ENCODE measurements at regions not wholly inside any gene's neighbourhood (a gene's known extent, or its start where the extent isn't known, plus 50 kb on each side); places are given as distances from the start of the nearest gene placed in this dataset.

DNA sequence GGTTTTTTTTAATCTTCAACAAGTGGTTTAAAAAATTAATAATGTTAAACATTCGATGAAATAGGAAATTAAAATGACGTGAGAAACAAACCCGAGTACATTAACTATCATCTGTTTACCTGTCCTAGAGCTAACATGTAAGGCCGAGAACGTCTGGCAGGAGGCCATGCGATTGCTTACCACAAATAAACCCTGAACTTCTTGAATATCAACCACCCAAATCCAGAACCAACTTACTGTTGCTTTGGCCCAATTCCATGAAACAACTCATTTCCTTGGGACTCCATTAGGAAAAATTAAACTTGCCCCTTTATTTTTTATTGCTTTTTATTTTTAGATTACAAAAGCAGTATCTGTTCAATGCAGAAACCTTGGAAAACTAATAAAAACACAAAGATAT lies 228.9 kb upstream of the IRS2 start:
- Histone ChIP-seq H3K9me3 (no peaks in the 10 kb centered on the region), H3K4me1 (no peaks in the 10 kb centered on the region), H3K4me3 (no peak overlapping the region), H3K27me3 (no peaks in the 10 kb centered on the region), H3K27ac (no peak overlapping the region), H3K9ac (ENCODE audit: low read depth in 2 of 2, low read length in 2 of 2) (no peak overlapping the region), H3K36me3 (no peaks in the 10 kb centered on the region)
- TF ChIP-seq CTCF (IDR thresholded peaks at IDR 0.05), result no peak
- intact Hi-C loops (cut with DNase I), result no loop called here
- no peak for DNase-seq

- Histone ChIP-seq H3K27me3 (no peaks in the 10 kb centered on the region), H3K36me3 (no peaks in the 10 kb centered on the region), H3K27ac (no peak overlapping the region), H3K9me3 (no peaks in the 10 kb centered on the region), H3K9ac (ENCODE audit: low read depth in 2 of 2, low read length in 2 of 2) (no peak overlapping the region), H3K4me3 (no peak overlapping the region), H3K4me1 (no peaks in the 10 kb centered on the region)
- intact Hi-C loops (cut with DNase I), result no loop called here
- no peak for DNase-seq
- TF ChIP-seq CTCF (IDR thresholded peaks at IDR 0.05), result no peak
Observed at GRCh38 chr13:110014719-110015118, 228.3 kb upstream of the IRS2 start.

GRCh38 chr13:110012102-110012739 lies 225.8 kb upstream of the IRS2 start:
- Histone ChIP-seq H3K4me1 (no peaks in the 10 kb centered on the region), H3K9ac (ENCODE audit: low read depth in 2 of 2, low read length in 2 of 2) (no peak overlapping the region), H3K27ac (no peak overlapping the region), H3K27me3 (no peaks in the 10 kb centered on the region), H3K4me3 (no peak overlapping the region), H3K9me3 (no peaks in the 10 kb centered on the region), H3K36me3 (no peaks in the 10 kb centered on the region)
- intact Hi-C loops (cut with DNase I), result no loop called here
- TF ChIP-seq CTCF (IDR thresholded peaks at IDR 0.05), result no peak
- no peak for DNase-seq

DNA sequence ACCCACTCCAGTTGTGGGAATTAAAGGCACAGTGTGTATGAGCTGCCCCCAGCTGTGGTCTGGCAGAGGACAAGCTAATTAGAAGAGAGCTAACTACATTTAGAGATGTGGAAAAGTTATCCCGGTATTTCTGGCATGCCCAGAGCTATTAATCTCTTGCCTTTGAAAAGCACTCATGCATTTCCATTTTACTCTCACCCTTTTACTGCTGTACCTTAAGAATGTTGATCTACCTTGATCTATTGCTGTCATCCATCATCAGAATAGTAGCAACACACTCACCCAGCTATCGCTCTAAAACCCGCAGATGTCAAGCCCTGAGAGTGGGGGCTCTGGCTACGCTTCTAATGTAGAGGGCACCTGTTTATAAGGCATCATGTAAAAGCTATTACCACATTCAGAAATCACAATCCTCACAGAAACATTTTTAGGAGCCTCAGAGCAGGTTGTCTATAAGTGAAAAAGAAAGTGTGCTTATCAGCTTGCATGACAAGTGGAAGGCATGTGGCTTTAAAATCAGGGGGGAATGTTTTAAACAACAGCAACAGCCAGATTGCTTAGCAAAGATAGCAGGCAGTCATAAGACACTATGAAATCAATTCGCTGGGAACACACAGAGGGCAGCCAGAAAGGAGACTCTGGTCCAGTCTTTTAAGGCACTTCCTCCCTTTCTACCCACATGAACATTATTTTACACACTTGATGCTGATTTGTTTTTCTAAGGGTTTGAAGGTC lies 224.2 kb upstream of the IRS2 start:
- no peak for DNase-seq
- intact Hi-C loops (cut with DNase I), result no loop called here
- no peak overlapping the region for H3K4me3 ChIP-seq
- no peaks in the 10 kb centered on the region for H3K9me3 ChIP-seq
- no peaks in the 10 kb centered on the region for H3K36me3 ChIP-seq
- no peak overlapping the region for H3K27ac ChIP-seq
- no peak for TF ChIP-seq CTCF (IDR thresholded peaks at IDR 0.05)
- no peaks in the 10 kb centered on the region for H3K4me1 ChIP-seq
- no peak overlapping the region for H3K9ac ChIP-seq (ENCODE audit: low read depth in 2 of 2, low read length in 2 of 2)
- H3K27me3 ChIP-seq, result no peaks in the 10 kb centered on the region

DNA sequence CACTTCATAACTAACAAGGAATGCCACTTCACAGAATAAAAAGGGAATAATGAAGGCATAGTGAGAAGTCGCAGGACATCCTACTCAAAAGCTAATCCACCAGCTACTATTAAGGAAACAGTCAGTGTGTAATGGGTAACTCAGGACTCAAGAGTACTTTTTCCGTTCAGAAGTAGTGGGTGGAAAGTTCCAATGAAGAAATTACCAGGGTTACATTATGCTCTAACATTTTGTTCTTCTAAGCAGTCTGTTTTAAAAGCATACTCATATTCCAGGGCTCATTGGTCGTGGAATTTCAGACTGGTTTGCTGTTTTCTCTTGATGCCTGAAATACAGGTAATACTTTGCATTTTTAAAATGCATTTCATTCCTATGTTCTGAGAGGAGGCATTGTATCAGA lies 222.4 kb upstream of the IRS2 start:
- Histone ChIP-seq H3K36me3 (no peaks in the 10 kb centered on the region), H3K27ac (no peak overlapping the region), H3K9me3 (no peaks in the 10 kb centered on the region), H3K4me1 (no peaks in the 10 kb centered on the region), H3K4me3 (no peak overlapping the region), H3K9ac (ENCODE audit: low read depth in 2 of 2, low read length in 2 of 2) (no peak overlapping the region), H3K27me3 (no peaks in the 10 kb centered on the region)
- no peak for DNase-seq
- intact Hi-C loops (cut with DNase I), result no loop called here
- TF ChIP-seq CTCF (IDR thresholded peaks at IDR 0.05), result no peak
